ENCODE measurements at regions not wholly inside any gene's neighbourhood (a gene's known extent, or its start where the extent isn't known, plus 50 kb on each side); places are given as distances from the start of the nearest gene placed in this dataset.

- TF ChIP-seq TAF1 (IDR thresholded peaks at IDR 0.05; ENCODE audit: borderline replicate concordance, low read depth, low read length), result no peak
- TF ChIP-seq POLR2A (IDR thresholded peaks at IDR 0.05; ENCODE audit: low read depth, low read length), result no peak
- TF ChIP-seq POLR2AphosphoS5 (IDR thresholded peaks at IDR 0.05; ENCODE audit: low read depth, low read length), result no peak
- FAIRE-seq (no peak), DNase-seq (ENCODE audit: insufficient read length) (no peak)
Measured at GRCh38 chr15:35141743-35142471, 56.8 kb upstream of the NANOGP8 start.

GRCh38 chr15:35139822-35140221 lies 54.7 kb upstream of the NANOGP8 start:
- TF ChIP-seq TAF1 (IDR thresholded peaks at IDR 0.05; ENCODE audit: borderline replicate concordance, low read depth, low read length) (no peak), POLR2AphosphoS5 (IDR thresholded peaks at IDR 0.05; ENCODE audit: low read depth, low read length) (no peak), POLR2A (IDR thresholded peaks at IDR 0.05; ENCODE audit: low read depth, low read length) (no peak)
- DNase-seq (ENCODE audit: insufficient read length), result no peak
- no peak for FAIRE-seq

DNA sequence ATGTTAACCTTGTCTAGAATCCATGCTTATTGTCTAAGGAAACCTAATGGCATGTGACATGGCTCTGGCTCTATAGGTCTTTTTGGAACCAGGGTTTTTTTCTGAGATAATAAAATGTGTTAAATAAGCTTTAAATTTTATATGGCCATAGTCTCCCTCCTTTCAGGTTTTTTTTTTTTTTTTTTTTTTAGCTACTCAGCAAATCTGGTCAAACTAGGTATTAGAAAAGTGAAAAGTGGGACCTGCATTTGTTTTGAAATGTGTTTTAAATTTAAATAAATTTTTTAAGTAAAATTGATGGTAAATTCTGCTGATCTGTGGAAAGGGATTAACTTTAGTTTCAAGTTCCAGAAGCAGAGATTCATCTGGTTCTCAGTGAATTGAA lies 52.1 kb upstream of the NANOGP8 start:
- TF ChIP-seq TAF1 (IDR thresholded peaks at IDR 0.05; ENCODE audit: borderline replicate concordance, low read depth, low read length) (no peak), POLR2AphosphoS5 (IDR thresholded peaks at IDR 0.05; ENCODE audit: low read depth, low read length) (no peak), POLR2A (IDR thresholded peaks at IDR 0.05; ENCODE audit: low read depth, low read length) (no peak)
- FAIRE-seq, result no peak
- DNase-seq (ENCODE audit: insufficient read length), result no peak

GRCh38 chr15:35136321-35137189 lies 51.5 kb upstream of the NANOGP8 start:
- FAIRE-seq (peak; percentile 89), DNase-seq (ENCODE audit: insufficient read length) (no peak)
- no peak for TF ChIP-seq TAF1 (IDR thresholded peaks at IDR 0.05; ENCODE audit: borderline replicate concordance, low read depth, low read length)
- no peak for TF ChIP-seq POLR2A (IDR thresholded peaks at IDR 0.05; ENCODE audit: low read depth, low read length)
- TF ChIP-seq POLR2AphosphoS5 (IDR thresholded peaks at IDR 0.05; ENCODE audit: low read depth, low read length), result no peak

Data from GM12892 (cell line).